ENCODE measurements at regions not wholly inside any gene's neighbourhood (a gene's known extent, or its start where the extent isn't known, plus 50 kb on each side); places are given as distances from the start of the nearest gene placed in this dataset.
"Not testable (repeated sequence)": the region's sequence is repeated elsewhere in the genome, so short reads cannot be mapped to it uniquely, and the experiment has no call there.

DNA sequence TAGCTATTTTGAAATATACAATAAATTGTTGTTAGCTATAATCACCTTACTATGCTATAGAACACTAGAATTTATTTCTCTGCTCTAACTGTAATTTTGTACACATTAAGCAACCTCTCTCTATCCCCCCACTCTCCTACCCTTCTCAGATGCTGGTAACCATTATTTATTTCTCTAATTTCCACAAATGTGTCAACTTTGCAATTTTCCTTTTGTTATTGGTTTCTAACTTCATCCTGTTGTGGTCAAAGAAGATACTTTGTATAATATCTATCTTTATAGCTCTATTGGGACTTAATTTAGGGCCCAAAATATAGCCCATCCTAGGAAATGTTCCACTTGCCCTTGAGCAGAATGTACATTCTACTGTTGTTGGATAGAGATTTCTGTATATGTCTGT is 229.3 kb downstream of the SATB1 start:
- POLR2A ChIA-PET, result no interaction called here

GRCh38 chr3:18194431-18194830 is 230.7 kb downstream of the SATB1 start:
- ChIA-PET POLR2A (no interaction called here), CTCF (no interaction called here)

More for the DNA sequence above, 229.3 kb downstream of the SATB1 start:
- CTCF ChIA-PET, result no interaction called here

GRCh38 chr3:18190646-18191045 is 234.5 kb downstream of the SATB1 start:
- ChIA-PET POLR2A (no interaction called here), CTCF (no interaction called here)

GRCh38 chr3:18189282-18190050 is 235.7 kb downstream of the SATB1 start:
- POLR2A ChIA-PET, result no interaction called here

GRCh38 chr3:18188491-18188890 is 236.6 kb downstream of the SATB1 start:
- CTCF ChIA-PET, result no interaction called here
- POLR2A ChIA-PET, result no interaction called here

More at GRCh38 chr3:18189282-18190050, 235.7 kb downstream of the SATB1 start:
- CTCF ChIA-PET, result no interaction called here

DNA sequence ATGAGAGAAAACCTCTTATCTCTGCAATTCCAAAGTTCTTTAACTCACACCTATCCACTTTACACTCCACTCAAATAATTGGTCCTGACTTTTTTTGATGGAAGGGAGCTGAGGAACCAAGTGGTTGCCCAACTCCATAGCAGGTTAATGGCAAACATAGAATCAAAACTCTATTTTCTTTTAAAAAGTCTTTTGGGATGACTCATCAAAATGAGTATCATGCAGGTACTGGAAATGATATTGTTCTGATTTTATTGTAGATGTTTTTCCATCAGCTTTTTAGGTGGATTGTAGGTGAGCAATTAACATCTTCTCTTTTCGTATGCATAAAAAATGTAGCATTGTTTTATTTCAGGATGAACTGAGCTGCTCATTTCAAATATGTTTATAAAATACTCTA is 239.5 kb downstream of the SATB1 start:
- CTCF ChIA-PET, result no interaction called here

DNA sequence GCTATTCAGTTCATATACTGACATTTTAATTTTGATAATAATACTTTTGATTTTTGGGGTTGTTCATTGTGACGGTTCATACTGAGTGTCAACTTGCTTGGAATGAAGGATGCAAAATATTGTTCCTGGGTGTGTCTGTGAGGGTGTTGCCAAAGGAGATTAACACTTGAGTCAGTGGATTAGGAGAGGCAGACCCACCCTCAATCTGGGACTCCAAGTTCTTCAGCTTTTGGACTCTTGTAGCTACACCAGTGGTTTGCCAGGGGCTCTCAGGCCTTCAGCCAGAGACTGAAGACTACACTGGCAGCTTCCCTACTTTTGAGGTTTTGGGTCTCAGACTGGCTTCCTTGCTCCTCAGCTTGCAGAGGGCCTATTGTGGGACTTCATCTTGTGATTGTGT is 242.2 kb downstream of the SATB1 start:
- CTCF ChIA-PET, result interaction anchor here (0.5 kb wide), 1 partner anchor 109 kb away, joined by 4 read pairs; no protein-coding TSS in a partner anchor
- POLR2A ChIA-PET, result not testable (repeated sequence)

More for the DNA sequence above, 239.5 kb downstream of the SATB1 start:
- POLR2A ChIA-PET, result no interaction called here

GRCh38 chr3:18179521-18179920 is 245.6 kb downstream of the SATB1 start:
- CTCF ChIA-PET, result no interaction called here
- POLR2A ChIA-PET, result no interaction called here

GRCh38 chr3:18177271-18177670 is 247.9 kb downstream of the SATB1 start:
- CTCF ChIA-PET, result no interaction called here

GRCh38 chr3:18173891-18174290 is 251.2 kb downstream of the SATB1 start:
- CTCF ChIA-PET, POLR2A ChIA-PET: not testable (repeated sequence)

More at GRCh38 chr3:18177271-18177670, 247.9 kb downstream of the SATB1 start:
- POLR2A ChIA-PET, result no interaction called here

DNA sequence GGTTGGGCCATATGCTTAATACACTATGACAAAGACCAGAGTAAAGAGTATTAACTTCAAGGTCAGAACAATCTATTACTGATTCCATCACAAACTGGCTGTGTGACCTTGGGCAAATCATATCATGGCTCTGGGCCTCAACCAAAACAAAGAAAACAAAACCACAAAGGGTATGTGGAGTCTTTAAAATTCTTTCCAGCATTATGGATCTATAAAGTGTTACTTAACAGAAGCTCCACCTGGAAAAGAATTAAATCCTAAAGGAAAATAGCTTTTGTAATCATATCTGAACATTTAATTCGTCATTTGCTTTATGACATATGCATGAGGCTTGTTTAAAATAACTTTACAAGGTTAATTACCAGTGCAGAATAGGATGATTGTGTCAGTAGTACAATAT is 265.5 kb downstream of the SATB1 start:
- POLR2A ChIA-PET, result no interaction called here
- CTCF ChIA-PET, result interaction anchor here (1.2 kb wide), 1 partner anchor 105 kb away, joined by 3 read pairs; no protein-coding TSS in a partner anchor

- ChIA-PET POLR2A (interaction anchor here (0.6 kb wide), 1 partner anchor 89 kb away, joined by 3 read pairs; no protein-coding TSS in a partner anchor), CTCF (no interaction called here)
These were observed 271.5 kb downstream of the SATB1 start for GRCh38 chr3:18153571-18154173.

DNA sequence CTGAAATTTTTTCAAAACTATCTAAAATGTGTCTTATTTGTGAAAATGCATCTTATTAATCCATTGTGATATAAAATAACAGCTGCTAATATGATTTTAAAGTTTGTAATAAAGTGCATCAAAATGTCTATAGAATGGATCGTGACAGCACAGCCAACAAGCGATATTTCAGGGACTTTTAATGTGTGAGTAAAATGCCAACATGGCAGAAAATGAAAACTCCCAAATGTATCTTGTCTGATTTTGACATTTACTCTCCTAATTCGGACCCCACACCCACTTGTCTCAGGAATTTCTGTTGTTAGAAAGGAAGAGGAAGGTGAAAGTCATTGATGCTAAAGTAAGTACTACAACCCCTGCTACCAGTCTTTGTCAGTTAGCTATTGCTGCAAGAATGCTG is 273.9 kb downstream of the SATB1 start:
- CTCF ChIA-PET, result no interaction called here
- POLR2A ChIA-PET, result no interaction called here

DNA sequence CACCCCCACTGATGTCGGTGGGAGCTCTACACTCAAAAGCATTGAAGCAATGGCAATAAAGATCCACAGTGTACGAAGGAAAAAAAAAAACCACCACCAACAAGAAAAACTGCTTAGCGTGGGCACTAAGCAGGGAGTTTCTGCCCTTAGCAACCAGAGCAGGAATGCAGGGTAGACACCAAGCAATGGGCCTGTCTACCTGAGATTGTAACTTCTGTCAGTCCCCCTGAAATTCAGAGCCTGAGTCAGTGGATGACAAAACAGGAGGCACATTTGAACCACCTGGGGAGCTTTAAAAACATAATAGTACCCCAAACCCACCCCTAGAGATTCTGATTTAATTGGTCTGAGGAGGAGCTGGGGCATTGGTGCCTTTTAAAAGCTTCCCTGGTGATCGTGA is 275.2 kb downstream of the SATB1 start:
- POLR2A ChIA-PET, result no interaction called here

GRCh38 chr3:18149386-18149785 is 275.8 kb downstream of the SATB1 start:
- ChIA-PET POLR2A (no interaction called here), CTCF (no interaction called here)

More for the DNA sequence above, 275.2 kb downstream of the SATB1 start:
- CTCF ChIA-PET, result no interaction called here

DNA sequence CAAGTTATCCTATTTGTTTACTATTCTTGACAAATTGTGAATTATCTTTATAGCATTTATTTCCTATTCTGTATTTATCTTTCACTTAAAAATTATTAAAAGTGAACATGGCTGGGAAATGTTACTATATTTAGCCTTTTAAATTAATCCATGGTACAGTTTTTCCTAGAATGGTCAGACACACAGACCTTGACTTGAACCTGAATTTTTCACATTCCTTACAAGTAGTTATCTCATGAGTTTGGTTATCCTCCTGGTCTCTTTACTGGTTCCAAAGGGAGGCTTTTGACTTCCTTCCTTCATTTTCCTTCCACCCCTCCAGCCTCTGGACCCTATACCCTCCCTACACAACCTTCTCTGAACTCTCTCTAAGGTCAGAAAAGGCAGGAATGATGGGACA is 280.6 kb downstream of the SATB1 start:
- ChIA-PET POLR2A (no interaction called here), CTCF (no interaction called here)

DNA sequence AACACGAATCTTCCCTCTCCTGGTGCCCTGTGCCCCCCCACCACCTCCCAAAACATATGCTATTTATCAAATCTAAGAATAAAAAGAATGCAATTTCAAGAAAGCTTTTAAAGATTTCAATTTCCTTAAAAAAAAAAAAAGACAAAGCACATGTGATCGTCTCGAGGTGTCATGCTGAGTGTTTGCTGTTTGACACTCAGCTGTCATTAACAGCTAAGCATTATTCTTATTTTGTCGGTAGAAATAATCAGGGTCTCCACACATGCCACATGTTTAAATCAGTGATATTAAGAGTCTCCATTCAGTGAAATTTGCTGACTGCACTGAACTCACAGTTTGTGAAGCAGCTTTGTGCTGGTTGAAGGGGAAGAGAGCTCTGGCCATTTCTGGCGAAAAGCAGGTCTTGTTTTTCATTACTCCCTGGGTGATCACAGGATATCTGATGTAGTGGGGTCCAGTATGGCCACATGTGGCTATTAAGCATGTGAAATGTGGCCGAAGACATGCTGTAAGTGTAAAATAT is 281.8 kb downstream of the SATB1 start:
- ChIA-PET POLR2A (no interaction called here), CTCF (no interaction called here)

DNA sequence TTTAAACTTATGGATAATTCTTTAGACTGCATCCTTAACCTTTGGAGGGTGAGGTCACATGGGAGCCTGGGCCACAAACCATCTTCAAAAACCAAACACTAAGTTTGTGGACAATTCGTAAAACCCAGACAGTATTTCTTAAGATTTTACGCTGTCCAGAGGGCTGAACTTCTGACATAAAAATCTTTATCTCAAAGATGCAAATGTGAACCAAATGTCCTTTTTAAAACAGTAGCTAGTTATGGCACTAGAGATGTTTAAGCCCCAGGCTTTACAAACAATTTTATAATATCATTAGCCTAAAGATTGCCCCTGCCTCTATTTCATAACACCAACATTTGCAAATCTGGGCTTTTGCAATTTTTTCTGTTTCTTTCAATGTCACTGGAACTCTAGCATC is 287.2 kb downstream of the SATB1 start:
- ChIA-PET CTCF (no interaction called here), POLR2A (no interaction called here)

DNA sequence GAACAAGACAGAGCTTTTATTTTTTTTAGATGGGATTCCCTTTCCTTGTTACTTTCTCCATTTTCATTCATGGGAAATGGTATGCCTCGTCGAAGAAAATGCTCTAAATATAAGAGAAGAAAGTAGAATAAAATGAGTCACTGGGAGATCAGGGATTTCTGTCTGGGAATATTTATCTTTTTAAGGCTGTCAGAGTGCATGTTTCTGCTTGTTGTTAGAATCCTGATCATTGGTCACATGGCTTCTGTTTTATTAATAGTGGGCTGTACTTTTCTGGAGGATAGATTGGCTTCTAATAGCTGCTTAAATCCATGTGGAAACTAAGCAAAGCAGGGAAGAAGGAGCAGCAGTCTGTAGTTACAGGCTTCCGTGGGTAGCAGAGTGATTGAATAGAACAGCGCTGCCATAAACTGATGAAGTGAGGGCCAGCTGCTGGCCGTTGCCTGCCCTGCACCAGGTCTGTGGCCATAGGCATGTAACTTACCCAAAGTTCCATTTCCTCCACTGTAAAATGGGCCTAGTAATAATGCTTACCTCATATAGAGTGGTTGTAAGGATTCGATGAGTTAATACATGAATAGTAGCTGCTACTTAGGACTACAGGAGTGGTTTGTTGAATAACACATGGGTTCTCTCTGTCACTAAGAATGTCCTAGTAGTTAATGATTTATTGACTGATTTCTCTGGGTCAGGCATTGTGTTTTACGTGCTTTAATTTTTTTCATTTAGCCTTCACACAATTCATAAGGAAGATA is 289.9 kb downstream of the SATB1 start:
- POLR2A ChIA-PET, result no interaction called here
- CTCF ChIA-PET, result no interaction called here

GRCh38 chr3:18134386-18135059 is 290.6 kb downstream of the SATB1 start:
- CTCF ChIA-PET, result no interaction called here
- POLR2A ChIA-PET, result no interaction called here

All from activated CD8-positive, alpha-beta memory T cell treated with anti-CD3 and anti-CD28 coated beads for 36 hours (primary cell).